ENCODE measurements at regions not wholly inside any gene's neighbourhood (a gene's known extent, or its start where the extent isn't known, plus 50 kb on each side); places are given as distances from the start of the nearest gene placed in this dataset.

DNA sequence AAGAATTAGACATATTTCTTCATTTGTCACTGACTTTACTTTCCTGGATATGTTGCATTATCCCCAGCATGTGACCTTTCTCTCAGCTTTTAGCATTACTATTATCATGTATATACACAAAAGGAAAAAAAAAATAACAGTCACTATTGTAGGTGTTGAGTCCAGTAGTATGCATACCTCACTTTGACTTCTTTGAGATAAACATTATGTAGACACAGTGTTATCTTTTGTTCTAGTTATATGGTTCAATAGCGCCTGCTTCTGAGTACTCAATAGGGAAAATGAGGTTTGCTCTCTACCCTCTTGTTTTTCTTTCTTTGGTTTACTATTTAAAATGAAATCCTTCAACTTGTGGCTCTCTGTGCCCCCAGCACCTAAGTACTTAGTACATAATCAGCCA lies 409.6 kb upstream of the PKN2 start:
- in situ Hi-C loops (cut with MboI; ENCODE audit: low pct_ligation_motif_present in 1 of 4, low pct_unique_long_range_greater_than_20kb in 1 of 4, low sequenced_read_pairs in 3 of 4) = no loop called here
- Histone ChIP-seq H3K9me3 (no peaks in the 10 kb centered on the region), H3K27me3 (no peaks in the 10 kb centered on the region), H3K4me3 (no peak overlapping the region), H3K4me1 (no peaks in the 10 kb centered on the region), H3K27ac (no peak overlapping the region), H3K36me3 (no peaks in the 10 kb centered on the region)
- WGBS, 2 donors (ENCODE audit: low coverage in 1 of 2) = 86 to 100% methylated on average over 1 of the region's 1 CpG
- intact Hi-C loops (cut with DNase I; ENCODE audit: low total_unique reads) = no loop called here
- TF ChIP-seq EP300 (IDR thresholded peaks at IDR 0.05; ENCODE audit: low read depth) (no peak), POLR2AphosphoS5 (IDR thresholded peaks at IDR 0.05) (no peak), POLR2A (IDR thresholded peaks at IDR 0.05) (no peak)
- TF ChIP-seq, protein P1, sequence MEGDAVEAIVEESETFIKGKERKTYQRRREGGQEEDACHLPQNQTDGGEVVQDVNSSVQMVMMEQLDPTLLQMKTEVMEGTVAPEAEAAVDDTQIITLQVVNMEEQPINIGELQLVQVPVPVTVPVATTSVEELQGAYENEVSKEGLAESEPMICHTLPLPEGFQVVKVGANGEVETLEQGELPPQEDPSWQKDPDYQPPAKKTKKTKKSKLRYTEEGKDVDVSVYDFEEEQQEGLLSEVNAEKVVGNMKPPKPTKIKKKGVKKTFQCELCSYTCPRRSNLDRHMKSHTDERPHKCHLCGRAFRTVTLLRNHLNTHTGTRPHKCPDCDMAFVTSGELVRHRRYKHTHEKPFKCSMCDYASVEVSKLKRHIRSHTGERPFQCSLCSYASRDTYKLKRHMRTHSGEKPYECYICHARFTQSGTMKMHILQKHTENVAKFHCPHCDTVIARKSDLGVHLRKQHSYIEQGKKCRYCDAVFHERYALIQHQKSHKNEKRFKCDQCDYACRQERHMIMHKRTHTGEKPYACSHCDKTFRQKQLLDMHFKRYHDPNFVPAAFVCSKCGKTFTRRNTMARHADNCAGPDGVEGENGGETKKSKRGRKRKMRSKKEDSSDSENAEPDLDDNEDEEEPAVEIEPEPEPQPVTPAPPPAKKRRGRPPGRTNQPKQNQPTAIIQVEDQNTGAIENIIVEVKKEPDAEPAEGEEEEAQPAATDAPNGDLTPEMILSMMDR (IDR thresholded peaks at IDR 0.05) = no peak
- no peak for DNase-seq

DNA sequence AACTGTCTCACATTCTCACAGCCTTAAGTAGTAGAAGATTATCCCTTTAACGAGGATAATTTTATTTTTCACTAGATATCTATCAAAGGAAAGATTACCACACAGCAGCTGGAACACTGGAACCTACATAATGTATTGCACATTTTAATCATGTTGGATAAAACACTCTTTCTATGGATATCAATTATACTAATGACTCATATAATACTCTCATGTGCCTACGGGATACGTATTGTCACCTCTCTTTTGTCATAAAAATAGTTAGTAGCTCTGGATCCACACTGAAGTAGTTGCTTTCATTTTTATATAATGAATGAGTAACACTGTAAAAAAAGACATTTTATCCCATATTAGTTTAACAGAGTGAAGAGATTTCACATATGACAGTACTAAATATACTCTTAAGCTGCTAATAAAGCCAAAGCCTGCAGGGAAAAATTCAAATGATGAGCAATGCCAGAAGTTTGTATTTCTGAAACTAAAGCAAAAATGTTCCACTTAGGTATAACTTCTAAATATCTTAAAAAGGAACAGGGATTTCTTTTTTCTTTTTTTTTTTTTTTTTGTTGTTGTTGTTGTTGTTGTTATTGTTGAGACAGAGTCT lies 408.7 kb upstream of the PKN2 start:
- in situ Hi-C loops (cut with MboI; ENCODE audit: low pct_ligation_motif_present in 1 of 4, low pct_unique_long_range_greater_than_20kb in 1 of 4, low sequenced_read_pairs in 3 of 4) (loop anchor here in 1 of 4 donors (25.0 kb wide), 1 partner anchor 88 kb away; no protein-coding TSS in a partner anchor), intact Hi-C loops (cut with DNase I; ENCODE audit: low total_unique reads) (no loop called here)
- 85 to 88% methylated on average over 3 of the region's 3 CpGs for WGBS, 2 donors (ENCODE audit: low coverage in 1 of 2)
- Histone ChIP-seq H3K36me3 (no peaks in the 10 kb centered on the region), H3K9me3 (no peaks in the 10 kb centered on the region), H3K27me3 (no peaks in the 10 kb centered on the region), H3K4me1 (no peaks in the 10 kb centered on the region), H3K4me3 (no peak overlapping the region), H3K27ac (no peak overlapping the region)
- TF ChIP-seq EP300 (IDR thresholded peaks at IDR 0.05; ENCODE audit: low read depth) (no peak), POLR2A (IDR thresholded peaks at IDR 0.05) (no peak)
- TF ChIP-seq, protein P1 (IDR thresholded peaks at IDR 0.05) = no peak
- DNase-seq = no peak

DNA sequence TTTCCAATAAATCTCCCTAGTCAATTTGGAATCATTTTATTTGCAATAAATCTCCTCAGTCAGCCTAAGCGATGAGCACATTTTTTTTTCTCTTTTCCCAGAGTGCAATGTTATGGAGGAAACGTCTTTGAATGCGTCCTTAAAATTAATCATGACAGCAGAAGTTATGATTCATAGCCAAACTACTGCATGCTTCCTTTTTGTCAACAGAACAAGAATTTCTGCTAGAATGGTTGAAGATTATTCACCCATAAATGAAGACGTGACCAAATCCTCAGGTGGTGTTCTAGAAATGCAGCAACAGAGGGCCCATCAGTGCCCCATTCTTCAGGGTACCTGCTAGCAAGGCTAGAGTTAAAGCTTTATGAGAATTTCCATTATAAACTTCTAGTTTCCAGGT lies 407.9 kb upstream of the PKN2 start:
- TF ChIP-seq EP300 (IDR thresholded peaks at IDR 0.05; ENCODE audit: low read depth) (no peak), POLR2AphosphoS5 (IDR thresholded peaks at IDR 0.05) (no peak), POLR2A (IDR thresholded peaks at IDR 0.05) (no peak)
- TF ChIP-seq, protein P1 (IDR thresholded peaks at IDR 0.05) = no peak
- H3K36me3 ChIP-seq = no peaks in the 10 kb centered on the region
- no peak for DNase-seq
- in situ Hi-C loops (cut with MboI; ENCODE audit: low pct_ligation_motif_present in 1 of 4, low pct_unique_long_range_greater_than_20kb in 1 of 4, low sequenced_read_pairs in 3 of 4) (loop anchor here in 1 of 4 donors (25.0 kb wide), 1 partner anchor 89 kb away; no protein-coding TSS in a partner anchor), intact Hi-C loops (cut with DNase I; ENCODE audit: low total_unique reads) (no loop called here)
- H3K9me3 ChIP-seq = no peaks in the 10 kb centered on the region
- H3K27me3 ChIP-seq = no peaks in the 10 kb centered on the region
- no peak overlapping the region for H3K4me3 ChIP-seq
- H3K27ac ChIP-seq = no peak overlapping the region
- no peaks in the 10 kb centered on the region for H3K4me1 ChIP-seq
- WGBS, 2 donors (ENCODE audit: low coverage in 1 of 2) = 39 to 55% methylated on average over 4 of the region's 4 CpGs

DNA sequence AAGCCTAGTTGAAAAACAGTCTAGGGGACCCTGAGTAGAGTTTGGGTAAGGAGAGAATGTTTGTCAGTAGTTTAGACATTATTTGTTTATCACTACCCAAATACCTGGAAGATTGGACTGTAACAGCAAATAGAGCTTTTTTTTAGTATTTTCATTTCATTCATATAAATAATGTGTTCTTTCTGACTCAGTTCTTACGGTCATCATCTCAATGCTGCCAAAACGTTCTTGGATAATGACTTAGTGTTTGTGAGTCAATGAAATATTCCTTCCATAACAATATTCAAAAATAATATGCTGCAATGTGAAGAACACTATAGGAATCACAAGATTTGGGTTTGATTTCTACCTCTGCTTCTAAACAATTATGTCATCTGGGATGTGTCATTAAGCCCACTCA lies 400.0 kb upstream of the PKN2 start:
- no peaks in the 10 kb centered on the region for H3K9me3 ChIP-seq
- no peaks in the 10 kb centered on the region for H3K27me3 ChIP-seq
- TF ChIP-seq POLR2AphosphoS5 (IDR thresholded peaks at IDR 0.05) (no peak), EP300 (IDR thresholded peaks at IDR 0.05; ENCODE audit: low read depth) (no peak), POLR2A (IDR thresholded peaks at IDR 0.05) (no peak)
- TF ChIP-seq, protein P1 (IDR thresholded peaks at IDR 0.05) = no peak
- no peak overlapping the region for H3K4me3 ChIP-seq
- intact Hi-C loops (cut with DNase I; ENCODE audit: low total_unique reads) = no loop called here
- H3K4me1 ChIP-seq = no peaks in the 10 kb centered on the region
- 73 to 88% methylated on average over 2 of the region's 2 CpGs for WGBS, 2 donors (ENCODE audit: low coverage in 1 of 2)
- in situ Hi-C loops (cut with MboI; ENCODE audit: low pct_ligation_motif_present in 1 of 4, low pct_unique_long_range_greater_than_20kb in 1 of 4, low sequenced_read_pairs in 3 of 4) = loop anchor here in 1 of 4 donors (25.0 kb wide), 1 partner anchor 97 kb away; no protein-coding TSS in a partner anchor
- no peak overlapping the region for H3K27ac ChIP-seq
- no peak for DNase-seq
- no peaks in the 10 kb centered on the region for H3K36me3 ChIP-seq
